DOHH2 (cell line): ENCODE measurements at regions not wholly inside any gene's neighbourhood (a gene's known extent, or its start where the extent isn't known, plus 50 kb on each side); places are given as distances from the start of the nearest gene placed in this dataset.

Experiments
- EZH2phosphoT487 ChIP-seq: fragments of 200-600 bp; sonication (generic); IDR thresholded peaks from 2 replicates; pipeline ENCODE4 v1.6.1; 2017; ENCODE audit warnings: borderline replicate concordance, mild to moderate bottlenecking, antibody characterized with exemption, low read length, moderate library complexity, mixed read lengths
- TF ChIP-seq, protein P1 (sequence below): fragments of 200-600 bp; sonication (generic); IDR thresholded peaks from one replicate; pipeline ENCODE4 v1.5.1; 2014; ENCODE audit warnings: antibody characterized with exemption, mild to moderate bottlenecking, low read depth, low read length; ENCODE audit not compliant: poor library complexity, severe bottlenecking

DNA sequence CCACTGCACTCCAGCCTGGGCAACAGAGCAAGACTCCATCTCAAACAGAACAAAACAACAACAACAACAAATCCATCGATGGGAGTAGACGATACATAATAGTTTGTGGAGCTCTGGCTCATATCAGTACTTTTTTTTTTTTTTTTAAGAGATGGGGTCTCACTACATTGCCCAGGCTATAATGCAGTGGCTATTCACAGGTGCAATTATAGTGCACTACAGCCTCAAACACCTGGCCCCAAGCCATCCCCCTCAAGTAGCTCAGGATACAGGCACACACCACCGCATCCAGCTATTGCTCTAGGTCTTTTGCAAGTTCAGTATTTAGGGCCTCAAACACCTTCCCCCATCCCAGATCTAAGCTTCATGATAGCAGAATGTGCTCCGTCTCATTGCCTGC is 110.6 kb downstream of the KATNIP start:
- TF ChIP-seq, protein P1, sequence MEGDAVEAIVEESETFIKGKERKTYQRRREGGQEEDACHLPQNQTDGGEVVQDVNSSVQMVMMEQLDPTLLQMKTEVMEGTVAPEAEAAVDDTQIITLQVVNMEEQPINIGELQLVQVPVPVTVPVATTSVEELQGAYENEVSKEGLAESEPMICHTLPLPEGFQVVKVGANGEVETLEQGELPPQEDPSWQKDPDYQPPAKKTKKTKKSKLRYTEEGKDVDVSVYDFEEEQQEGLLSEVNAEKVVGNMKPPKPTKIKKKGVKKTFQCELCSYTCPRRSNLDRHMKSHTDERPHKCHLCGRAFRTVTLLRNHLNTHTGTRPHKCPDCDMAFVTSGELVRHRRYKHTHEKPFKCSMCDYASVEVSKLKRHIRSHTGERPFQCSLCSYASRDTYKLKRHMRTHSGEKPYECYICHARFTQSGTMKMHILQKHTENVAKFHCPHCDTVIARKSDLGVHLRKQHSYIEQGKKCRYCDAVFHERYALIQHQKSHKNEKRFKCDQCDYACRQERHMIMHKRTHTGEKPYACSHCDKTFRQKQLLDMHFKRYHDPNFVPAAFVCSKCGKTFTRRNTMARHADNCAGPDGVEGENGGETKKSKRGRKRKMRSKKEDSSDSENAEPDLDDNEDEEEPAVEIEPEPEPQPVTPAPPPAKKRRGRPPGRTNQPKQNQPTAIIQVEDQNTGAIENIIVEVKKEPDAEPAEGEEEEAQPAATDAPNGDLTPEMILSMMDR = no peak
- no peak for TF ChIP-seq EZH2phosphoT487
